ENCODE measurements at regions not wholly inside any gene's neighbourhood (a gene's known extent, or its start where the extent isn't known, plus 50 kb on each side); places are given as distances from the start of the nearest gene placed in this dataset.

DNA sequence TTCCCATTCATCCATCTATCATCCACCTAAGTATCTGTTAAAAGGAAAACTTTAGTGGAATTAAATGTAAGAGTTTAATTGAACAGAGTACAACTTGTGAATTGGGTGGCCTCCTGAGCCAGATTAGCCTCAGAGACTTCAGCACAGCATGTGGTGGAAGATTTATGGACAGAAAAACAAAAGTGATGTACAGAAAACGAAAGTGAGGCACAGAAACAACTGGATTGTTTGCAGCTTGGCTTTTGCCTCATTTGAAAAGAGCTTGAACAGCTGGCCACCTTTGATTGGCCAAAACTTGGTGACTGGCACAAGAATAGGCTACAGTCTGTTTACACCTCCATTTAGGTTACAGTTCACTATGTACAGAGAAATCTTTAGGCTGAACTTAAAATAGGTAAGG is 1463.4 kb upstream of the CELF2 start:
- Histone ChIP-seq H2AK9ac (replicated peaks; ENCODE audit: low read depth, low read length, poor library complexity) (no peak overlapping the region), H3K18ac (ENCODE audit: low read depth, low read length) (no peak overlapping the region), H3K4ac (ENCODE audit: low read depth, low read length) (no peak overlapping the region), H3K56ac (ENCODE audit: extremely low read depth, insufficient read depth, low read length) (no peak overlapping the region), H2AFZ (replicated peaks; ENCODE audit: low read length, poor library complexity) (no peak overlapping the region), H4K8ac (ENCODE audit: low read depth in 2 of 2, low read length in 2 of 2) (no peak overlapping the region), H2BK5ac (ENCODE audit: low read depth, low read length, poor library complexity, severe bottlenecking) (no peak overlapping the region), H3K4me1 (ENCODE audit: control insufficient read depth, insufficient read depth, low read length) (no peaks in the 10 kb centered on the region), H3K36me3 (ENCODE audit: control insufficient read depth, insufficient read depth, low read length) (no peaks in the 10 kb centered on the region), H4K5ac (ENCODE audit: low read depth, low read length) (no peak overlapping the region), H4K20me1 (ENCODE audit: insufficient read depth, low read length) (no peaks in the 10 kb centered on the region), H3K4me3 (ENCODE audit: insufficient read depth, low read depth, low read length) (no peak overlapping the region), H2AK5ac (ENCODE audit: low read depth, low read length) (no peak overlapping the region), H2BK120ac (ENCODE audit: low read depth, low read length) (no peak overlapping the region), H2BK15ac (ENCODE audit: low read depth, low read length) (no peak overlapping the region), H2BK20ac (ENCODE audit: low read depth, low read length) (no peak overlapping the region), H3K9ac (ENCODE audit: low read depth, low read length) (no peak overlapping the region), H4K91ac (ENCODE audit: insufficient read depth, low read depth, low read length) (no peak overlapping the region), H3K27ac (ENCODE audit: insufficient read depth, low read length) (no peak overlapping the region), H3K14ac (replicated peaks; ENCODE audit: low read depth, low read length) (no peak overlapping the region), H3K9me3 (ENCODE audit: control insufficient read depth, insufficient read depth, low read length) (no peaks in the 10 kb centered on the region; the same call in 1 of the 2 replicates), H3K23ac (ENCODE audit: low read depth, low read length) (no peak overlapping the region), H3K27me3 (ENCODE audit: control insufficient read depth, insufficient read depth, low read length) (no peaks in the 10 kb centered on the region), H3K9me1 (ENCODE audit: insufficient read depth, low read length) (no peaks in the 10 kb centered on the region), H3K4me2 (ENCODE audit: low read depth, low read length) (no peak overlapping the region), H3K79me1 (ENCODE audit: low read depth in 1 of 2, low read length in 2 of 2) (no peaks in the 10 kb centered on the region)
- no CpG with 5 or more reads among the region's 1 CpG for WGBS, 2 experiments (ENCODE audit: extremely low coverage in 2 of 2, insufficient read length in 1 of 2)
- ATAC-seq (ENCODE audit: low read depth) (no peak), DNase-seq (no peak)
- intact Hi-C loops (cut with micrococcal nuclease) (no loop called here), dilution Hi-C loops (cut with HindIII; ENCODE audit: low sequenced_read_pairs, unreplicated experiment) (no loop called here), in situ Hi-C loops (cut with MboI; ENCODE audit: low sequenced_read_pairs) (no loop called here)
- TF ChIP-seq RFX5 (IDR thresholded peaks at IDR 0.05; ENCODE audit: low read depth, low read length): no peak
- TF ChIP-seq MAZ (IDR thresholded peaks at IDR 0.05; ENCODE audit: borderline replicate concordance, low read depth, low read length): no peak
- TF ChIP-seq CTCF (conservative IDR thresholded peaks at IDR 0.05; ENCODE audit: low read depth, low read length): no peak
- no peak for TF ChIP-seq MAFK (IDR thresholded peaks at IDR 0.05; ENCODE audit: low read depth, low read length)
- TF ChIP-seq BHLHE40 (IDR thresholded peaks at IDR 0.05; ENCODE audit: low read depth, low read length): no peak
- no peak for TF ChIP-seq USF2 (IDR thresholded peaks at IDR 0.05; ENCODE audit: low read depth, low read length)
- no peak for TF ChIP-seq POLR2A (IDR thresholded peaks at IDR 0.05; ENCODE audit: low read depth, low read length)
- ChIA-PET CTCF (no interaction called here), POLR2A (ENCODE audit: unreplicated experiment) (no interaction called here)
- BruUV-seq (replicated peaks): no TSS peak

Data from IMR-90 (cell line).